Testis (tissue), 2 donors: ENCODE measurements at regions not wholly inside any gene's neighbourhood (a gene's known extent, or its start where the extent isn't known, plus 50 kb on each side); places are given as distances from the start of the nearest gene placed in this dataset.

Experiments used
- POLR2A ChIP-seq: fragments of 450-650 bp; IDR thresholded peaks from one replicate; pipeline ENCODE4 v1.6.1; 2017; ENCODE audit warnings: antibody characterized with exemption, mild to moderate bottlenecking, moderate library complexity
- TF ChIP-seq, protein P1 (sequence below), 3 experiments: fragments of 450-650 bp in 2 of 3; fragments of 200-600 bp in 1 of 3; sonication (generic) in 1 of 3; IDR thresholded peaks; one replicate each; pipeline ENCODE4 v1.5.1; 2016 to 2019; ENCODE audit warnings: antibody characterized with exemption in 3 of 3, mild to moderate bottlenecking in 2 of 3, moderate library complexity in 1 of 3

DNA sequence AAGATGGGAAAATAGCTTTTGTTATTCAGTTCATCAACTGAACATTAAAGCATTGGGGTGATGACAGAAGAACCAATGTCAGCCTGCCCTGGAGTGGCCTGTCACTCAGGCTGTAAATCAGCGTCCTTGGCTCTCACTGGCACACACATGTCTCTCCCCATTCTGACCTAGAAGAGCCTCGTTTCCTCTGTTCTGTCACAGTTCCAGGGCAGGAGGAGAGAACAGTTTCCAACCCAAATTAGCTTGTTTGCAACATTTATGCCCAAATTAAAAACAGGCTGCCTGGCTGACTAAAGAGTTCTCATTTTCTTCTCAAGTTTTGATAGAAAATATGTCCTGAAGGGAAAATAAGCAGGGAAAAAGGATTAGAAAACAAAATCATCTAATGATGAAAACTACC lies 520.1 kb downstream of the CHSY3 start:
- TF ChIP-seq, protein P1, sequence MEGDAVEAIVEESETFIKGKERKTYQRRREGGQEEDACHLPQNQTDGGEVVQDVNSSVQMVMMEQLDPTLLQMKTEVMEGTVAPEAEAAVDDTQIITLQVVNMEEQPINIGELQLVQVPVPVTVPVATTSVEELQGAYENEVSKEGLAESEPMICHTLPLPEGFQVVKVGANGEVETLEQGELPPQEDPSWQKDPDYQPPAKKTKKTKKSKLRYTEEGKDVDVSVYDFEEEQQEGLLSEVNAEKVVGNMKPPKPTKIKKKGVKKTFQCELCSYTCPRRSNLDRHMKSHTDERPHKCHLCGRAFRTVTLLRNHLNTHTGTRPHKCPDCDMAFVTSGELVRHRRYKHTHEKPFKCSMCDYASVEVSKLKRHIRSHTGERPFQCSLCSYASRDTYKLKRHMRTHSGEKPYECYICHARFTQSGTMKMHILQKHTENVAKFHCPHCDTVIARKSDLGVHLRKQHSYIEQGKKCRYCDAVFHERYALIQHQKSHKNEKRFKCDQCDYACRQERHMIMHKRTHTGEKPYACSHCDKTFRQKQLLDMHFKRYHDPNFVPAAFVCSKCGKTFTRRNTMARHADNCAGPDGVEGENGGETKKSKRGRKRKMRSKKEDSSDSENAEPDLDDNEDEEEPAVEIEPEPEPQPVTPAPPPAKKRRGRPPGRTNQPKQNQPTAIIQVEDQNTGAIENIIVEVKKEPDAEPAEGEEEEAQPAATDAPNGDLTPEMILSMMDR (IDR thresholded peaks at IDR 0.05): no peak
- no peak for TF ChIP-seq POLR2A
